A673 (cell line): ENCODE measurements at regions not wholly inside any gene's neighbourhood (a gene's known extent, or its start where the extent isn't known, plus 50 kb on each side); places are given as distances from the start of the nearest gene placed in this dataset.
A peak's percentile ranks its signal among the peaks of the same experiment; 100 is the strongest.

Experiments
- BruUV-seq: library from RNA; stranded (reverse); fragments of 400-500 nt; replicated peaks from 2 replicates; lab custom pipeline; 2021; lab: Mats Ljungman, UMichigan
- CTCF ChIA-PET: fragments of 300-600 bp; sonication (Branson Sonifier 250); formaldehyde crosslinking; loops from one replicate; lab custom pipeline; 2022; ENCODE audit warnings: antibody characterized with exemption; lab: Charles Lee
- POLR2A ChIA-PET: fragments of 300-600 bp; sonication (Branson Sonifier 250); formaldehyde crosslinking; loops from one replicate; lab custom pipeline; 2022; ENCODE audit warnings: antibody characterized with exemption; ENCODE audit not compliant: low non-redundant PET; lab: Charles Lee
- DNase-seq: peaks from one replicate; pipeline ENCODE4 v3.0.0-alpha.2; 2015; ENCODE audit warnings: low spot score
- H3K27ac ChIP-seq: fragments of 200-600 bp; sonication (generic); 2 replicates; pipeline ENCODE4 v1.5.1; 2016; ENCODE audit warnings: mixed run types, low read depth, mild to moderate bottlenecking, mixed read lengths, antibody characterized with exemption, low read length; ENCODE audit not compliant: poor library complexity, severe bottlenecking
- H3K27me3 ChIP-seq: fragments of 200-600 bp; sonication (generic); replicated peaks from 2 replicates; pipeline ENCODE4 v1.6.1; 2017; ENCODE audit warnings: mixed run types, low read depth, mild to moderate bottlenecking, mixed read lengths, antibody characterized with exemption, low read length; ENCODE audit not compliant: insufficient read depth, poor library complexity
- H3K36me3 ChIP-seq: fragments of 200-600 bp; sonication (generic); 2 replicates; pipeline ENCODE4 v1.6.1; 2016; ENCODE audit warnings: mixed run types, mild to moderate bottlenecking, mixed read lengths, antibody characterized with exemption, low read length; ENCODE audit not compliant: insufficient read depth, poor library complexity, severe bottlenecking
- H3K4me1 ChIP-seq: fragments of 200-600 bp; sonication (generic); 2 replicates; pipeline ENCODE4 v1.6.1; 2017; ENCODE audit warnings: mixed run types, mild to moderate bottlenecking, mixed read lengths, antibody characterized with exemption, low read length; ENCODE audit not compliant: insufficient read depth, poor library complexity, severe bottlenecking
- H3K4me3 ChIP-seq: fragments of 200-600 bp; sonication (generic); 2 replicates; pipeline ENCODE4 v1.5.1; 2016; ENCODE audit warnings: low read depth, mixed run types, mild to moderate bottlenecking, mixed read lengths, low read length; ENCODE audit not compliant: poor library complexity, severe bottlenecking
- H3K9me3 ChIP-seq: fragments of 200-600 bp; sonication (generic); 2 replicates; pipeline ENCODE4 v1.6.1; 2016; ENCODE audit warnings: mixed run types, low read depth, mild to moderate bottlenecking, mixed read lengths, antibody characterized with exemption, low read length; ENCODE audit not compliant: poor library complexity, severe bottlenecking
- CTCF ChIP-seq: fragments of 300-800, 200-600 bp; sonication (generic); conservative IDR thresholded peaks from 2 replicates; pipeline ENCODE4 v1.5.1; 2017; ENCODE audit warnings: low read depth, mild to moderate bottlenecking, antibody characterized with exemption, low read length, moderate library complexity, mixed read lengths
- EZH2 ChIP-seq: fragments of 200-600 bp; sonication (generic); IDR thresholded peaks from 2 replicates; pipeline ENCODE4 v1.6.1; 2017; ENCODE audit warnings: borderline replicate concordance, low read depth, mild to moderate bottlenecking, mixed read lengths, antibody characterized with exemption, low read length; ENCODE audit not compliant: poor library complexity, severe bottlenecking
- intact Hi-C: fragments of 100-400 bp; cut with micrococcal nuclease; formaldehyde crosslinking; loops from one replicate; pipeline ENCODE4 v1.10.0; 2022; ENCODE audit not compliant: unreplicated experiment

GRCh38 chr13:61779456-61779855 lies 363.8 kb upstream of the PCDH20 start:
- peaks cover 43% of the 10 kb centered on the region for H3K4me1 ChIP-seq
- no peaks in the 10 kb centered on the region for H3K36me3 ChIP-seq
- no peak overlapping the region for H3K27ac ChIP-seq
- peak; percentile 43 for DNase-seq
- TF ChIP-seq EZH2 (no peak), CTCF (no peak)
- intact Hi-C loops = no loop called here
- CTCF ChIA-PET = no interaction called here
- H3K9me3 ChIP-seq = no peaks in the 10 kb centered on the region
- no peak overlapping the region for H3K4me3 ChIP-seq
- POLR2A ChIA-PET = no interaction called here
- BruUV-seq = no TSS peak
- H3K27me3 ChIP-seq = no peaks in the 10 kb centered on the region

GRCh38 chr13:61778531-61778930 lies 362.9 kb upstream of the PCDH20 start:
- DNase-seq = peak; percentile 65
- TF ChIP-seq CTCF (no peak), EZH2 (no peak)
- Histone ChIP-seq H3K27me3 (no peaks in the 10 kb centered on the region), H3K9me3 (no peaks in the 10 kb centered on the region), H3K27ac (peak overlapping the region; percentile 86), H3K4me3 (no peak overlapping the region), H3K36me3 (no peaks in the 10 kb centered on the region), H3K4me1 (peaks cover 43% of the 10 kb centered on the region)
- ChIA-PET POLR2A (no interaction called here), CTCF (no interaction called here)
- intact Hi-C loops = no loop called here
- no TSS peak for BruUV-seq

- CTCF ChIA-PET = no interaction called here
- peak; percentile 90 for DNase-seq
- H3K27me3 ChIP-seq = no peaks in the 10 kb centered on the region
- intact Hi-C loops = no loop called here
- no peaks in the 10 kb centered on the region for H3K36me3 ChIP-seq
- peak overlapping the region; percentile 23 for H3K4me3 ChIP-seq
- H3K4me1 ChIP-seq = peaks cover 43% of the 10 kb centered on the region
- H3K9me3 ChIP-seq = no peaks in the 10 kb centered on the region
- BruUV-seq = no TSS peak
- POLR2A ChIA-PET = no interaction called here
- TF ChIP-seq CTCF (no peak), EZH2 (no peak)
- peak overlapping the region; percentile 86 for H3K27ac ChIP-seq
These were observed 362.2 kb upstream of the PCDH20 start for GRCh38 chr13:61777899-61778298.
